ENCODE measurements at regions not wholly inside any gene's neighbourhood (a gene's known extent, or its start where the extent isn't known, plus 50 kb on each side); places are given as distances from the start of the nearest gene placed in this dataset.
"Not testable (repeated sequence)": the region's sequence is repeated elsewhere in the genome, so short reads cannot be mapped to it uniquely, and the experiment has no call there.

DNA sequence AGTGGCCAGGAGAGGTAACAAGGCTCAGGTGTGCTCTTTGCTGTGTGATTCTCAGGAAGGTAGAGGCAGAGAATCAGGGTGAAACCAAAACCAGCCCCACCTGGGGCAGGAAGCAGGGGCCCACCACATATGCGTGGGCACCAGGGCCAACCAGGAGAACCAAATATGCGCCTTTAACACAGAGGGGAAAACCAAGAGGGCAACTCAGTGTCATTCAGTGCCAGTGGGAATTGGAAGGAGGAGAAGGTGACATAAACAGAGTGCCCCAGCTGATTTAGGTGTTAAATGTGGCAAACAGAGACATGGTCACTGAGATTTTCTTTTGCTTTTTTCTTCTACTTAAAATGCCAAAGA, 106.8 kb upstream of the MAMLD1 start:
- Histone ChIP-seq H3K4me3 (ENCODE audit: insufficient read depth, low read depth, low read length) (no peak overlapping the region), H3K36me3 (replicated peaks; ENCODE audit: control insufficient read depth, insufficient read depth, low read length) (no peaks in the 10 kb centered on the region), H3K27me3 (ENCODE audit: control insufficient read depth, insufficient read depth, low read length) (no peaks in the 10 kb centered on the region)
- no peak for DNase-seq

- peak; percentile 18 for DNase-seq
These were observed 105.6 kb upstream of the MAMLD1 start for GRCh38 chrX:150257353-150258175.

DNA sequence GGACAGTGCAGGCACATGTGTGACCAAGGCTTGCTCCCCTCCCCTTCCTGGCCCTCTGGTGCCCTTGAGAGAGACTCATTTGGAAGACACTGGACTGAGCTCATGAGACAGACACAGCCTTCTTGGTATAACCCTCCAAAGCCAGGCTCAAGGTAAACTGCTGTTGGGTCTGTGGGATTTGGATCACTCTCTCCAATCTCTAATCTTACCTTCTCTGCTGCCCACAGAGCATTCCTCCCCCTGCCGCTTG, 105.0 kb upstream of the MAMLD1 start:
- Histone ChIP-seq H3K36me3 (replicated peaks; ENCODE audit: control insufficient read depth, insufficient read depth, low read length) (no peaks in the 10 kb centered on the region), H3K4me3 (ENCODE audit: insufficient read depth, low read depth, low read length) (no peak overlapping the region), H3K27me3 (ENCODE audit: control insufficient read depth, insufficient read depth, low read length) (no peaks in the 10 kb centered on the region)
- no peak for DNase-seq

More at GRCh38 chrX:150257353-150258175, 105.6 kb upstream of the MAMLD1 start:
- H3K36me3 ChIP-seq (replicated peaks; ENCODE audit: control insufficient read depth, insufficient read depth, low read length) = no peaks in the 10 kb centered on the region
- H3K4me3 ChIP-seq (ENCODE audit: insufficient read depth, low read depth, low read length) = no peak overlapping the region
- no peaks in the 10 kb centered on the region for H3K27me3 ChIP-seq (ENCODE audit: control insufficient read depth, insufficient read depth, low read length)

GRCh38 chrX:150258463-150259430, 104.4 kb upstream of the MAMLD1 start:
- Histone ChIP-seq H3K4me3 (ENCODE audit: insufficient read depth, low read depth, low read length) (no peak overlapping the region), H3K36me3 (replicated peaks; ENCODE audit: control insufficient read depth, insufficient read depth, low read length) (no peaks in the 10 kb centered on the region), H3K27me3 (ENCODE audit: control insufficient read depth, insufficient read depth, low read length) (no peaks in the 10 kb centered on the region)
- no peak for DNase-seq

GRCh38 chrX:150262456-150262855, 100.7 kb upstream of the MAMLD1 start:
- no peaks in the 10 kb centered on the region for H3K27me3 ChIP-seq (ENCODE audit: control insufficient read depth, insufficient read depth, low read length)
- no peak overlapping the region for H3K4me3 ChIP-seq (ENCODE audit: insufficient read depth, low read depth, low read length)
- H3K36me3 ChIP-seq (replicated peaks; ENCODE audit: control insufficient read depth, insufficient read depth, low read length) = no peaks in the 10 kb centered on the region
- DNase-seq = no peak

- DNase-seq = no peak
- Histone ChIP-seq H3K27me3 (ENCODE audit: control insufficient read depth, insufficient read depth, low read length) (no peaks in the 10 kb centered on the region), H3K36me3 (replicated peaks; ENCODE audit: control insufficient read depth, insufficient read depth, low read length) (no peaks in the 10 kb centered on the region), H3K4me3 (ENCODE audit: insufficient read depth, low read depth, low read length) (no peak overlapping the region)
These were observed 94.2 kb upstream of the MAMLD1 start for GRCh38 chrX:150268839-150269355.

GRCh38 chrX:150269605-150270254, 93.4 kb upstream of the MAMLD1 start:
- DNase-seq = no peak
- H3K4me3 ChIP-seq (ENCODE audit: insufficient read depth, low read depth, low read length) = no peak overlapping the region
- no peaks in the 10 kb centered on the region for H3K27me3 ChIP-seq (ENCODE audit: control insufficient read depth, insufficient read depth, low read length)
- H3K36me3 ChIP-seq (replicated peaks; ENCODE audit: control insufficient read depth, insufficient read depth, low read length) = no peaks in the 10 kb centered on the region

GRCh38 chrX:150270622-150271021, 92.5 kb upstream of the MAMLD1 start:
- Histone ChIP-seq H3K4me3 (ENCODE audit: insufficient read depth, low read depth, low read length) (no peak overlapping the region), H3K27me3 (ENCODE audit: control insufficient read depth, insufficient read depth, low read length) (no peaks in the 10 kb centered on the region), H3K36me3 (replicated peaks; ENCODE audit: control insufficient read depth, insufficient read depth, low read length) (no peaks in the 10 kb centered on the region)
- no peak for DNase-seq

DNA sequence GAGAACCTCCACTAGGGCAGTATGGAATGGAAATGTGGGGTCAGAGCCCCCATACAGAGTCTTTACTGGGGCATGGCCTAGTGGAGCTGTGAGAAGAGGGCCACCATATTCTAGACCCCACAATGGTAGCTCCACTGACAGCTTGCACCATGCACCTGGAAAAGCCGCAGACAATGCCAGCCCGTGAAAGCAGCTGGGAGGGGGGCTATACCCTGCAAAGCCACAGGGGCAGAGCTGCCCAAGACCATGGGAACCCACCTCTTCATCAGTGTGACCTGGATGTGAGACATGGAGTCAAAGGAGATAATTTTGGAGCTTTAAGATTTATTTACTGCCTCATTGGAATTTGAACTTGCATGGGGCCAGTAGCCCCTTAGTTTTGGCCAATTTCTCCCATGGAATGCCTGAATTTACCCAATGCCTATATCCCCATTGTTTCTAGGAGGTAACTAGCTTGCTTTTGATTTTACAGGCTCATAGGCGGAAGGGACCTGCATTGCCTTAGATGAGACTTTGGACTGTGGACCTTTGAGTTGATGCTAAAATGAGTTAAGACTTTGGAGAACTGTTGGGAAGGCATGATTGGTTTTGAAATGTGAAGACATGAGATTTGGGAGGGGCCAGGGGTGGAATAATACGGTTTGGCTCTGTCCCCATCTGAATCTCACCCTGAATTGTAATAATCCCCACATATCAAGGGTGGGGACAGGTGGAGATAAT, 89.4 kb upstream of the MAMLD1 start:
- DNase-seq; H3K4me3 ChIP-seq (ENCODE audit: insufficient read depth, low read depth, low read length): not testable (repeated sequence)

DNA sequence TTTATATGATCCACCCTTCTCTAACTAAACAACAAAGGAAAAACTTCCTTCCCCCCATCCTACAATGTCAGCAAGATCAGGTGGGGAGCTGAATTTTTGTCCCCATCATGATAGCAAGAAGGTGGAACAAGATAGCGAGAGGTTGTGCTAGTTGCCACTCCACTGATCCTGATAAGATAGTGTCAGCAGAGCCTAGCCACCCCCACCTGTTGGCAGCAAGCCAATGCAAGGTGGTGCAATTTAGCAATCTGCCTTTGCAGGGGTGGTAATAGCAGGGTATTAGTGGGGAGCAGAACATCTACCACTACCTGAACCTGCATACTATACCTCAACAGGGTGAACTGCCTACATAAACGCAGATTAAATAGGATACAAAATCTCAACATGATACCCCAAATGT, 80.2 kb upstream of the MAMLD1 start:
- Histone ChIP-seq H3K36me3 (replicated peaks; ENCODE audit: control insufficient read depth, insufficient read depth, low read length) (no peaks in the 10 kb centered on the region), H3K27me3 (ENCODE audit: control insufficient read depth, insufficient read depth, low read length) (no peaks in the 10 kb centered on the region), H3K4me3 (ENCODE audit: insufficient read depth, low read depth, low read length) (no peak overlapping the region)
- DNase-seq = peak; percentile 24

More for the DNA sequence above, 89.4 kb upstream of the MAMLD1 start:
- H3K36me3 ChIP-seq (replicated peaks; ENCODE audit: control insufficient read depth, insufficient read depth, low read length); H3K27me3 ChIP-seq (ENCODE audit: control insufficient read depth, insufficient read depth, low read length): not testable (repeated sequence)

DNA sequence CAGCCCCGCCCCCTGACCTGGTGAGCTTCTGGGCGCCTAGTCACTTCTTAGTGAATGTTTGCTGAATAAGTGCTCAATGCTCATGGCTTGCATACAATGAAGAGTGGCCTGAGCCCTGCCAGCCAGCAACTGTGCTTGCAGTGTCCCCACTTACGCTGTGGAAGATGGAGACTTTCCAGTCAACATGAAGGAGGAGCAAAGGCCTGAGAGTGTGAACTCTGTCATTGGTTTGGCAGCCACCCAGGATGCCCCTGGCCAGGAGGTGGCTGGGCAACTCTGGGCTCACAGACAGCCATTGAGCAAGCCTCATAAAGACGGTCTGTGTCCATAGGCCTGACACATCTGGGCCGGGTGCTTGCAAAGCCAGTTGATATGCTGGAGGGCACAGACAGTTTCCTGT, 72.1 kb upstream of the MAMLD1 start:
- Histone ChIP-seq H3K36me3 (replicated peaks; ENCODE audit: control insufficient read depth, insufficient read depth, low read length) (no peaks in the 10 kb centered on the region), H3K4me3 (ENCODE audit: insufficient read depth, low read depth, low read length) (no peak overlapping the region), H3K27me3 (ENCODE audit: control insufficient read depth, insufficient read depth, low read length) (no peaks in the 10 kb centered on the region)
- DNase-seq = no peak

DNA sequence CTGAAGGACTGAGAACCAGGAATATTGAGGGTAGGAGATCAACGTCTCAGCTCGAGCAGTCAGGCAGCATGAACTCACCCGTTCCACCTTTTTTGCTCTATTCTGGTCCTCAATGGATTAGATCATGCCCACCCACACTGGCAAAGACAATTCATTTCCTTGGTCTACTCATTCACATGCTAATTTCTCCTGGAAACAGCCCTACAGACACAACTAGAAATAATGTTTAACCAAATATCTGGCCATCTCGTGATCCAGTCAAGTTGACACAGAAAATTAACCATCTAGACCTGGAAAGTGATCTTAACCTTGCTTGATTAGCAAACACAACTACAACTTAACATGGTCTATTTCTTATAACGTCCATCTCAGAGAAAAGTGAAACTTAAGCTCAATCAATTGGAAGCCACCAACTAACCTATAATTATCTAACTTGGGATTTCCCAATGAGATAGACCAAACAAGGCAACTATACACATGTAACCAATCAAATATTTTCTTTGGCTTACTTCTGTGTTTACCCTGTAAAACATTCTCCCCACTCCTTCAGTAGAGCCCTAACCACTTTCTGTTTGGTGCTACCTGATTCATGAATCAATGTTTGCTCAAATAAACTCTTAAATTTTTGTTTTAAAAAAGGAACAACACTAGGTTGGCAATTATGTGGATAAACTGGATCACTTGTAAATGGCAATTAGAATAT, 69.7 kb upstream of the MAMLD1 start:
- no peak for DNase-seq
- H3K4me3 ChIP-seq (ENCODE audit: insufficient read depth, low read depth, low read length) = no peak overlapping the region
- H3K27me3 ChIP-seq (ENCODE audit: control insufficient read depth, insufficient read depth, low read length) = no peaks in the 10 kb centered on the region
- no peaks in the 10 kb centered on the region for H3K36me3 ChIP-seq (replicated peaks; ENCODE audit: control insufficient read depth, insufficient read depth, low read length)

GRCh38 chrX:150298841-150299551, 64.1 kb upstream of the MAMLD1 start:
- Histone ChIP-seq H3K27me3 (ENCODE audit: control insufficient read depth, insufficient read depth, low read length) (no peaks in the 10 kb centered on the region), H3K36me3 (replicated peaks; ENCODE audit: control insufficient read depth, insufficient read depth, low read length) (no peaks in the 10 kb centered on the region), H3K4me3 (ENCODE audit: insufficient read depth, low read depth, low read length) (no peak overlapping the region)
- no peak for DNase-seq

All from H7 (cell line).